ENCODE measurements at regions not wholly inside any gene's neighbourhood (a gene's known extent, or its start where the extent isn't known, plus 50 kb on each side); places are given as distances from the start of the nearest gene placed in this dataset.

DNA sequence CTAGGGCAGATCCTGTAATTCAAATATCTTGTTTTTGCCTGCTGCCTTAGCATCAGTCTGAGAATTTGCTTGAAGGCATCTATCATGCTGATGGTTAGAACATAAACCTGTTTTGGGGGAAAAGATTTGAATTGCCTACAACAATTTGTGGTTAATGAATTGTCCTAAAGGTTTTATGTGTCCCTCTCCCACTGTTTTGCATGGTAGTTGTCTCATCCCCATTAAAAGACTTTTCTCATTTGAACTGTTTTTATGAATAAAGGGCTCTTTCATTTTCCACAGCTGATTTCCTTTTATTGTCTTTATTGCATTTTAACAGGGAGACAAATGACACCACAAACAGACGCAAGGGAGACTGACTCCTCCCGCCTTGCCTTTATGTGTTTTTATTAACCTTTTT, 275.6 kb downstream of the PIK3C3 start:
- no peak overlapping the region for H3K4me3 ChIP-seq (ENCODE audit: low read length)
- no peak for DNase-seq (ENCODE audit: low read depth)
- TF ChIP-seq, protein P1, sequence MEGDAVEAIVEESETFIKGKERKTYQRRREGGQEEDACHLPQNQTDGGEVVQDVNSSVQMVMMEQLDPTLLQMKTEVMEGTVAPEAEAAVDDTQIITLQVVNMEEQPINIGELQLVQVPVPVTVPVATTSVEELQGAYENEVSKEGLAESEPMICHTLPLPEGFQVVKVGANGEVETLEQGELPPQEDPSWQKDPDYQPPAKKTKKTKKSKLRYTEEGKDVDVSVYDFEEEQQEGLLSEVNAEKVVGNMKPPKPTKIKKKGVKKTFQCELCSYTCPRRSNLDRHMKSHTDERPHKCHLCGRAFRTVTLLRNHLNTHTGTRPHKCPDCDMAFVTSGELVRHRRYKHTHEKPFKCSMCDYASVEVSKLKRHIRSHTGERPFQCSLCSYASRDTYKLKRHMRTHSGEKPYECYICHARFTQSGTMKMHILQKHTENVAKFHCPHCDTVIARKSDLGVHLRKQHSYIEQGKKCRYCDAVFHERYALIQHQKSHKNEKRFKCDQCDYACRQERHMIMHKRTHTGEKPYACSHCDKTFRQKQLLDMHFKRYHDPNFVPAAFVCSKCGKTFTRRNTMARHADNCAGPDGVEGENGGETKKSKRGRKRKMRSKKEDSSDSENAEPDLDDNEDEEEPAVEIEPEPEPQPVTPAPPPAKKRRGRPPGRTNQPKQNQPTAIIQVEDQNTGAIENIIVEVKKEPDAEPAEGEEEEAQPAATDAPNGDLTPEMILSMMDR (IDR thresholded peaks at IDR 0.05; ENCODE audit: insufficient read depth, low read depth, low read length, missing control alignments): no peak

DNA sequence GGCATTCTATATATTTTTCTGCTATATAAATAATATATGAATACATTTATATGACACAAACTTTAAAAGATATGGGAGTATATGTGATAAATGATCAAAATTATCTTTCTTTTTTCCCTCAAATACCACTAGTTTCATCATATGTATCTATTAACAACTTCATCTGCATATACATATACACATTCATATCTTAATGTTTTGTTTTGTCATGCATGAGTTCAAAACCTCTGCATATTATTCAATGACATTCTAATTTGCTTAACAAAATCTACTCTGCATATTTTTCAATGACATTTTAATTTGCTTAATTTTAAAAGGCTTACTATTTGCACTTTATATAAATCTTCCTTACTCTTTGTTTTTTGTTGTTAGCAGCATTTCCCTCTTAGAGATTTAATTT, 276.2 kb downstream of the PIK3C3 start:
- H3K4me3 ChIP-seq (ENCODE audit: low read length): no peak overlapping the region
- DNase-seq (ENCODE audit: low read depth): no peak
- TF ChIP-seq, protein P1 (IDR thresholded peaks at IDR 0.05; ENCODE audit: insufficient read depth, low read depth, low read length, missing control alignments): no peak

DNA sequence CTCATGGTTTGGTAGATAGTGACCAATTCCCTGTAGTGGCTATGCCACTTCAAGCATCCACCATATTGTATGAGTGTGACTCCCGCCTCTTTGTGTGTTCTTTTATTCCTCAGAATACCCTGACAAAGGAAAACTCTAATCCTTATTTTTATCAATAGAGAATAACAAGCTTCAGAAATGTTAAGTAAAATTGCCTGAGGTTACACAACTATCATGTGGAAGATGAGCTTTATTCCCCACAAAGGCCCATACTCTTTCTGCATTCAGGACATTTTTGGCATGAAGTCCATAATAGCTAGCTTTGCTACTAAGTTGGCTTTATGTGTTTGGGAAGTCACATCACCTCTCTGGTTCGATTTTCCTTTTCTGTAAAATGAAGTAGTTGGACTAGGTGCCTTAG, 276.8 kb downstream of the PIK3C3 start:
- no peak overlapping the region for H3K4me3 ChIP-seq (ENCODE audit: low read length)
- TF ChIP-seq, protein P1 (IDR thresholded peaks at IDR 0.05; ENCODE audit: insufficient read depth, low read depth, low read length, missing control alignments): no peak
- no peak for DNase-seq (ENCODE audit: low read depth)

DNA sequence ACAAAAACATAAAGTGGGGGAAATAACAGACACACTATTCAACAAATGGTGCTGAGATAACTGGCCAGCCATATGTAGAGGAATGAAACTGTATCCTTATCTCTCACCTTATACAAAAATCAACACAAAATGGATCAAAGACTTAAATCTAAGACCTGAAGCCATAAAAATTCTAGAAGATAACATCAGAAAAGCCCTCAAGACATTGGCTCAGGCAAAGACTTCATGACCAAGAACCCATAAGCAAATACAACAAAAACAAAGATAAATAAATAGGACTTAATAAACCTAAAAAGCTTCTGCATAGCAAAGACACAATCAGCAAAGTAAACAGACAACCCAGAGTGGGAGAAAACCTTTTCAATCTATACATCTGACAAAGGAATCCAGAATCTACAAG, 278.9 kb downstream of the PIK3C3 start:
- H3K4me3 ChIP-seq (ENCODE audit: low read length): no peak overlapping the region
- DNase-seq (ENCODE audit: low read depth): no peak
- TF ChIP-seq, protein P1 (IDR thresholded peaks at IDR 0.05; ENCODE audit: insufficient read depth, low read depth, low read length, missing control alignments): no peak

DNA sequence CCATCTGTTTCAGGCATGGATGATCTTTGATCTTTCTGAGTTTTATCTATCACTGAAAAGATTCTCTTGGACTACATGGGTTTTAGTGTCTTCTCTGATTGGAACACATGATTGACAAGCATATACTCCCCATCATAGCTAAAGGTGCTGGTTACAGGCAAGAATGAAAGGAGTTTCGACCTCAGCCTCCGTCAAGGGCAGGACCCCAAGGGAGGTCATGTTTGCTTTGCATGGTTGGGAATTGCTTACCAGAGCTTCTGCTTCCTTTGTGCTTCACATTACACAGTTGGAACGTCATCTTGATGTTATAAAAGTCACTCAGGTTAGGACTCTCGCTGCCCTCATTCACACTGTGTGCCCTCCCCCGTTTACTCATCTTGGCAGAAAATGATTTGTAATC, 287.7 kb downstream of the PIK3C3 start:
- no peak overlapping the region for H3K4me3 ChIP-seq (ENCODE audit: low read length)
- TF ChIP-seq, protein P1 (IDR thresholded peaks at IDR 0.05; ENCODE audit: insufficient read depth, low read depth, low read length, missing control alignments): no peak
- DNase-seq (ENCODE audit: low read depth): no peak

DNA sequence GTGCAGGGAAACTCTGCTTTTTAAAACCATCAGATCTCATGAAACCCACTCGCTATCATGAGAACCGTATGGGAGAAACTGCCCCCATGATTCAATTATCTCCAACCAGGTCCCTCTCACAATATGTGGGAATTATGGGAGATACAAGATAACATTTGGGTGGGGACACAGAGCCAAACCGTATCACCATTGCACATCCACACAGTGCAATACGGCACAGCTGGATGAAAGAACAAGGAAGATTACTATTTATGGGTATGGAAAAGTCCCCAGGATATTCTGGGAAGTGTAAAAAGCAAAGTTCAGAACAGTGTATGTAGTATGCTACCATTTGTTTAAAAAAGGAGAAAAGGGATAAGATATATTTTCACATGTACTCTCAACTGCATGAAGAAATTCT, 290.1 kb downstream of the PIK3C3 start:
- TF ChIP-seq, protein P1 (IDR thresholded peaks at IDR 0.05; ENCODE audit: insufficient read depth, low read depth, low read length, missing control alignments): no peak
- DNase-seq (ENCODE audit: low read depth): no peak
- H3K4me3 ChIP-seq (ENCODE audit: low read length): no peak overlapping the region

DNA sequence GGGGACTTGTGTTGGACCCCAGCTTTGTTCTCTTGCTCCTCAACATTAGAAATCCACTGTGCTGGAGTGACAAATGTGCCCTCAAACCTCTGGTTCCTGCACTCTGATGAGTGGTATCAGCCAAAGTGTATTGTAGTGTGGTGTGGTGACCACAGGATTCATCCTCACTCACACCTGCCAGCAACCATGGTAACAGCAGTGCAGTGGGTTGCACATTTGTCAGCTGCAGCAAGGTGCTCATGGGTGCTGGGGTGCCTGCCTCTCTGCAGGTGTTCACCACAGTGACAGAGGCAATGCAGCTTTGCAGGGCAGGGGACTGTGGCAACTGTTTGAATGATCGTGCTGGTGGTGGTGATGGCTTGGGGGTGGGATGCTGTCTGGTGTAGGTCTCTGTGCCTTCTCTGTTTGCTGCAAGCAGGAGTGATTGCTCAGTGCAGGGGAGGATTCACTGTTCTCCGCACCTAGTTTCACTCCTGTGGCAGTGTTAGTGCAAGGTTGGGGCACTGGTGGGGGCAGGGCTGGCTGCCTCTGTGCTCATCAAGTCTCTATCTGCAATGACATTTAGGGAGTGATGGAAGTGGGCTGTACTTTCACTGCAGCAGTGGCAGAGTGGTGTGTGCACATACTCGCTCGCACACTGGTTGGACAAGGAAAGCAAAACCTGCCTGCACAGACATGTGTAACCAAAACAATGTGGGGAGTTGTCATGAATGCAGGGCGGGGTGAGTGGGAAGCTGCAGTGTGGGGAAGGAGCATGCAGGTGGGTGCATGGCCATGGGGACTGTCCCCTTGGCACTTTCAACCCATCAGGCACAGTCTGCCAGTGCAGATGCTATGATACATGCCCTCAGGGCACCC, 301.1 kb downstream of the PIK3C3 start:
- TF ChIP-seq, protein P1 (IDR thresholded peaks at IDR 0.05; ENCODE audit: insufficient read depth, low read depth, low read length, missing control alignments): no peak
- peak; percentile 63 for DNase-seq (ENCODE audit: low read depth)
- H3K4me3 ChIP-seq (ENCODE audit: low read length): no peak overlapping the region
